Keratinocyte (primary cell): ENCODE measurements at regions not wholly inside any gene's neighbourhood (a gene's known extent, or its start where the extent isn't known, plus 50 kb on each side); places are given as distances from the start of the nearest gene placed in this dataset.

ENCODE experiments used
- DNase-seq: peaks from one replicate; pipeline ENCODE4 v3.0.0-alpha.2; 2011; ENCODE audit warnings: low read depth, missing footprints, low spot score
- FAIRE-seq: peaks from 2 replicates; lab custom pipeline; 2011; peaks lifted over from hg19 to GRCh38; lab: Jason Lieb, UNC
- H2AFZ ChIP-seq: 2 replicates; pipeline ENCODE4 v1.6.0; 2012; ENCODE audit warnings: low read length, control low read depth, inconsistent platforms; ENCODE audit not compliant: control insufficient read depth
- H3K27ac ChIP-seq: 2 replicates; pipeline ENCODE4 v1.5.1; 2011; ENCODE audit warnings: low read length; ENCODE audit not compliant: control insufficient read depth, insufficient read depth
- H3K27me3 ChIP-seq: 3 replicates; pipeline ENCODE4 v1.6.0; 2011; ENCODE audit warnings: low read length; ENCODE audit not compliant: control insufficient read depth, insufficient read depth; ENCODE audit errors: extremely low read depth
- H3K36me3 ChIP-seq, 2 experiments: 2 replicates in 1 of 2; 3 replicates in 1 of 2; pipeline ENCODE4 v1.5.1; 2011; ENCODE audit warnings: low read length in 2 of 2, mild to moderate bottlenecking in 1 of 2; ENCODE audit not compliant: control insufficient read depth in 2 of 2, insufficient read depth in 2 of 2; ENCODE audit errors: extremely low read depth in 1 of 2
- H3K4me1 ChIP-seq: 3 replicates; pipeline ENCODE4 v1.5.1; 2011; ENCODE audit warnings: low read length; ENCODE audit not compliant: control insufficient read depth, insufficient read depth; ENCODE audit errors: extremely low read depth
- H3K4me2 ChIP-seq: 3 replicates; pipeline ENCODE4 v1.6.0; 2011; ENCODE audit warnings: low read depth, low read length; ENCODE audit not compliant: control insufficient read depth, insufficient read depth; ENCODE audit errors: extremely low read depth
- H3K4me3 ChIP-seq, 3 experiments: fragments of 200-600 bp in 1 of 3; sonication (generic) in 1 of 3; 2 replicates in 2 of 3; 3 replicates in 1 of 3; pipeline ENCODE4 v1.5.1; 2011 to 2016; ENCODE audit warnings: low read length in 3 of 3, mild to moderate bottlenecking in 3 of 3, control low read depth in 2 of 3, inconsistent platforms in 1 of 3, low read depth in 1 of 3, mixed read lengths in 1 of 3, mixed run types in 1 of 3, moderate library complexity in 1 of 3; ENCODE audit not compliant: control insufficient read depth in 2 of 3, insufficient read depth in 2 of 3; ENCODE audit errors: extremely low read depth in 1 of 3
- H3K79me2 ChIP-seq: 2 replicates; pipeline ENCODE4 v1.6.0; 2012; ENCODE audit warnings: low read length; ENCODE audit not compliant: control insufficient read depth, insufficient read depth
- H3K9ac ChIP-seq: 3 replicates; pipeline ENCODE4 v1.6.0; 2011; ENCODE audit warnings: low read length; ENCODE audit not compliant: control insufficient read depth, insufficient read depth; ENCODE audit errors: extremely low read depth
- H3K9me1 ChIP-seq: 3 replicates; pipeline ENCODE4 v1.6.0; 2011; ENCODE audit warnings: low read length; ENCODE audit not compliant: control insufficient read depth, insufficient read depth; ENCODE audit errors: extremely low read depth
- H3K9me3 ChIP-seq: 2 replicates; pipeline ENCODE4 v1.5.1; 2012; ENCODE audit warnings: low read depth, low read length; ENCODE audit not compliant: control insufficient read depth
- H4K20me1 ChIP-seq: 3 replicates; pipeline ENCODE4 v1.6.0; 2011; ENCODE audit warnings: low read length; ENCODE audit not compliant: control insufficient read depth, insufficient read depth; ENCODE audit errors: extremely low read depth
- CTCF ChIP-seq, 3 experiments: IDR thresholded peaks in 1 of 3; conservative IDR thresholded peaks in 1 of 3; optimal IDR thresholded peaks in 1 of 3; 2 replicates in 2 of 3; 3 replicates in 1 of 3; pipeline versions ENCODE3 to v1.5.1; 2011; ENCODE audit warnings: low read length in 3 of 3, mild to moderate bottlenecking in 3 of 3, moderate library complexity in 2 of 3, control low read depth in 1 of 3, inconsistent platforms in 1 of 3; ENCODE audit not compliant: insufficient read depth in 2 of 3; ENCODE audit errors: extremely low read depth in 1 of 3
- EZH2 ChIP-seq: IDR thresholded peaks from one replicate; pipeline ENCODE4 v1.6.1; 2012; ENCODE audit warnings: inconsistent platforms, mild to moderate bottlenecking, low read length, moderate library complexity
- dilution Hi-C: fragments of 300-500 bp; cut with MboI; formaldehyde crosslinking; loops from one replicate; pipeline ENCODE4 v1.7.0; 2020; ENCODE audit warnings: low sequenced_read_pairs; ENCODE audit not compliant: extremely low pct_ligation_motif_present

DNA sequence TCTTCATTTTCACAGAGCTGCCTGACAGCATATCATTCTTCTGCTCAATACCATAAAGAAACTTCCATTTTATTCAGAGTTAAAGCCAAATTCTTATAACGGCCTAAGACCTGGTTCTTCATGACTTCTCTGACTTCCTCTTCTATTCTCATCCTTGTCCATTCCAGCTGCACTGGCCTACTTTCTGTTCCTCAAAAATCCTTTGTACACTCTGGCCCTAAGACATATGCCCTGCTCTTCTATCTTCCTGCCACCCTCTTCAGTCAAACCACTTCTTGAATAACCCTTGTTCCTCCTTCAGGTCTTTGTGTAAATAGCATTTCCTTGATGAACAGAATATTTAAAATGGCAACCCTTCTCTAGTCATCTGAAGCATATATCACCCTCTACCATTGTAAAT lies 1338.7 kb upstream of the ADGRL2 start:
- no peaks in the 10 kb centered on the region for H3K9me3 ChIP-seq
- no peak overlapping the region for H3K27ac ChIP-seq
- H3K4me1 ChIP-seq: no peaks in the 10 kb centered on the region
- no peak overlapping the region for H2AFZ ChIP-seq
- no peak for DNase-seq
- no peak for FAIRE-seq
- H3K9ac ChIP-seq: no peak overlapping the region
- H3K4me3 ChIP-seq: no peak overlapping the region
- no peaks in the 10 kb centered on the region for H4K20me1 ChIP-seq
- H3K4me2 ChIP-seq: no peak overlapping the region
- H3K27me3 ChIP-seq: no peaks in the 10 kb centered on the region
- H3K9me1 ChIP-seq: no peaks in the 10 kb centered on the region
- H3K36me3 ChIP-seq: no peaks in the 10 kb centered on the region
- no peaks in the 10 kb centered on the region for H3K79me2 ChIP-seq
- TF ChIP-seq CTCF (optimal IDR thresholded peaks at IDR 0.05 in 1 of 3, IDR thresholded peaks at IDR 0.05 in 1 of 3, conservative IDR thresholded peaks at IDR 0.05 in 1 of 3; ENCODE audit: extremely low read depth in 1 of 3, insufficient read depth in 2 of 3, low read length in 3 of 3) (no peak), EZH2 (no peak)
- dilution Hi-C loops: no loop called here

- Histone ChIP-seq H4K20me1 (no peaks in the 10 kb centered on the region), H3K9me3 (no peaks in the 10 kb centered on the region), H3K36me3 (no peaks in the 10 kb centered on the region), H3K9ac (no peak overlapping the region), H2AFZ (no peak overlapping the region), H3K27ac (no peak overlapping the region), H3K27me3 (no peaks in the 10 kb centered on the region), H3K4me2 (no peak overlapping the region), H3K4me1 (no peaks in the 10 kb centered on the region), H3K9me1 (no peaks in the 10 kb centered on the region), H3K79me2 (no peaks in the 10 kb centered on the region), H3K4me3 (no peak overlapping the region)
- no peak for TF ChIP-seq CTCF (optimal IDR thresholded peaks at IDR 0.05 in 1 of 3, IDR thresholded peaks at IDR 0.05 in 1 of 3, conservative IDR thresholded peaks at IDR 0.05 in 1 of 3; ENCODE audit: extremely low read depth in 1 of 3, insufficient read depth in 2 of 3, low read length in 3 of 3)
- TF ChIP-seq EZH2: no peak
- no peak for DNase-seq
- dilution Hi-C loops: no loop called here
- FAIRE-seq: no peak
Observed at GRCh38 chr1:80457409-80457808, 1343.3 kb upstream of the ADGRL2 start.
